SK-N-SH (cell line): ENCODE measurements at regions not wholly inside any gene's neighbourhood (a gene's known extent, or its start where the extent isn't known, plus 50 kb on each side); places are given as distances from the start of the nearest gene placed in this dataset.

Source experiments
- CHD2 ChIP-seq: fragments of 150-350 bp; IDR thresholded peaks from 2 replicates; pipeline ENCODE4 v1.6.1; 2018; ENCODE audit warnings: low read length; ENCODE audit not compliant: partially characterized antibody
- CTCF ChIP-seq: fragments of 200-600 bp; sonication (generic); IDR thresholded peaks from 2 replicates; pipeline ENCODE4 v1.6.1; 2017; ENCODE audit warnings: antibody characterized with exemption, mild to moderate bottlenecking, moderate library complexity
- EP300 ChIP-seq, 2 experiments: IDR thresholded peaks; 2 replicates each; pipeline versions ENCODE4 v1.4.0 to v1.6.1; 2012; ENCODE audit warnings: borderline replicate concordance in 1 of 2, low read depth in 1 of 2, low read length in 1 of 2
- GABPA ChIP-seq: IDR thresholded peaks from 2 replicates; pipeline ENCODE4 v1.4.0; 2012; ENCODE audit warnings: low read depth, mild to moderate bottlenecking
- MAX ChIP-seq: IDR thresholded peaks from 2 replicates; pipeline ENCODE4 v1.4.0; 2012; ENCODE audit warnings: low read depth
- POLR2AphosphoS5 ChIP-seq: IDR thresholded peaks from 2 replicates; pipeline ENCODE4 v1.6.1; 2012; ENCODE audit warnings: low read depth, low read length
- RFX5 ChIP-seq: IDR thresholded peaks from 2 replicates; pipeline ENCODE4 v1.6.1; 2012; ENCODE audit warnings: mild to moderate bottlenecking, improper control_type of control experiment, low read length
- RXRA ChIP-seq: IDR thresholded peaks from 2 replicates; pipeline ENCODE4 v1.4.0; 2012; ENCODE audit warnings: low read depth, mild to moderate bottlenecking, borderline replicate concordance
- SIN3A ChIP-seq: IDR thresholded peaks from 2 replicates; pipeline ENCODE4 v1.6.1; 2012; ENCODE audit warnings: low read depth, mild to moderate bottlenecking, low read length, moderate library complexity, borderline replicate concordance

- TF ChIP-seq CTCF: no peak
- TF ChIP-seq EP300 (IDR thresholded peaks at IDR 0.05; ENCODE audit: borderline replicate concordance in 1 of 2, low read depth in 1 of 2, low read length in 1 of 2): no peak
- no peak for TF ChIP-seq MAX
- TF ChIP-seq POLR2AphosphoS5: no peak
- TF ChIP-seq RFX5: no peak
- TF ChIP-seq RXRA: no peak
- TF ChIP-seq CHD2: no peak
- TF ChIP-seq SIN3A: no peak
- no peak for TF ChIP-seq GABPA
These were observed 89.0 kb upstream of the SPATA13 start for GRCh38 chr13:24071423-24072075.
